ENCODE measurements at regions not wholly inside any gene's neighbourhood (a gene's known extent, or its start where the extent isn't known, plus 50 kb on each side); places are given as distances from the start of the nearest gene placed in this dataset.

GRCh38 chr13:70375718-70376117, 267.5 kb upstream of the KLHL1 start:
- no peak overlapping the region for H3K4me3 ChIP-seq (ENCODE audit: severe bottlenecking)
- TF ChIP-seq CTCF (IDR thresholded peaks at IDR 0.05; ENCODE audit: poor library complexity, severe bottlenecking) = no peak
- H3K27me3 ChIP-seq (ENCODE audit: insufficient read depth, poor library complexity, severe bottlenecking) = no peaks in the 10 kb centered on the region
- no peaks in the 10 kb centered on the region for H3K9me3 ChIP-seq (ENCODE audit: severe bottlenecking)
- DNase-seq (ENCODE audit: low spot score) = no peak
- H3K36me3 ChIP-seq (ENCODE audit: low read depth) = no peaks in the 10 kb centered on the region
- H3K4me1 ChIP-seq (ENCODE audit: insufficient read depth, poor library complexity, severe bottlenecking) = no peaks in the 10 kb centered on the region
- H3K27ac ChIP-seq (ENCODE audit: poor library complexity, severe bottlenecking) = no peak overlapping the region
- ATAC-seq (ENCODE audit: low read depth) = no peak

GRCh38 chr13:70370924-70371323, 262.7 kb upstream of the KLHL1 start:
- H3K9me3 ChIP-seq (ENCODE audit: severe bottlenecking) = no peaks in the 10 kb centered on the region
- DNase-seq (ENCODE audit: low spot score) (no peak), ATAC-seq (ENCODE audit: low read depth) (no peak)
- no peaks in the 10 kb centered on the region for H3K4me1 ChIP-seq (ENCODE audit: insufficient read depth, poor library complexity, severe bottlenecking)
- H3K27ac ChIP-seq (ENCODE audit: poor library complexity, severe bottlenecking) = no peak overlapping the region
- no peak overlapping the region for H3K4me3 ChIP-seq (ENCODE audit: severe bottlenecking)
- no peaks in the 10 kb centered on the region for H3K36me3 ChIP-seq (ENCODE audit: low read depth)
- H3K27me3 ChIP-seq (ENCODE audit: insufficient read depth, poor library complexity, severe bottlenecking) = no peaks in the 10 kb centered on the region
- TF ChIP-seq CTCF (IDR thresholded peaks at IDR 0.05; ENCODE audit: poor library complexity, severe bottlenecking) = no peak

GRCh38 chr13:70366720-70367119, 258.5 kb upstream of the KLHL1 start:
- TF ChIP-seq CTCF (IDR thresholded peaks at IDR 0.05; ENCODE audit: poor library complexity, severe bottlenecking) = no peak
- H3K9me3 ChIP-seq (ENCODE audit: severe bottlenecking) = no peaks in the 10 kb centered on the region

GRCh38 chr13:70363991-70364390, 255.7 kb upstream of the KLHL1 start:
- no peak for DNase-seq (ENCODE audit: low spot score)
- Histone ChIP-seq H3K36me3 (ENCODE audit: low read depth) (no peaks in the 10 kb centered on the region), H3K4me1 (ENCODE audit: insufficient read depth, poor library complexity, severe bottlenecking) (no peaks in the 10 kb centered on the region), H3K27ac (ENCODE audit: poor library complexity, severe bottlenecking) (no peak overlapping the region), H3K9me3 (ENCODE audit: severe bottlenecking) (no peaks in the 10 kb centered on the region), H3K4me3 (ENCODE audit: severe bottlenecking) (no peak overlapping the region), H3K27me3 (ENCODE audit: insufficient read depth, poor library complexity, severe bottlenecking) (no peaks in the 10 kb centered on the region)
- no peak for TF ChIP-seq CTCF (IDR thresholded peaks at IDR 0.05; ENCODE audit: poor library complexity, severe bottlenecking)
- no peak for ATAC-seq (ENCODE audit: low read depth)

More at GRCh38 chr13:70366720-70367119, 258.5 kb upstream of the KLHL1 start:
- DNase-seq (ENCODE audit: low spot score) = no peak
- no peak for ATAC-seq (ENCODE audit: low read depth)
- H3K27ac ChIP-seq (ENCODE audit: poor library complexity, severe bottlenecking) = no peak overlapping the region
- no peak overlapping the region for H3K4me3 ChIP-seq (ENCODE audit: severe bottlenecking)
- no peaks in the 10 kb centered on the region for H3K4me1 ChIP-seq (ENCODE audit: insufficient read depth, poor library complexity, severe bottlenecking)
- H3K27me3 ChIP-seq (ENCODE audit: insufficient read depth, poor library complexity, severe bottlenecking) = no peaks in the 10 kb centered on the region
- no peaks in the 10 kb centered on the region for H3K36me3 ChIP-seq (ENCODE audit: low read depth)

- no peaks in the 10 kb centered on the region for H3K4me1 ChIP-seq (ENCODE audit: insufficient read depth, poor library complexity, severe bottlenecking)
Observed at GRCh38 chr13:70362820-70363570, 254.7 kb upstream of the KLHL1 start.

More at GRCh38 chr13:70362820-70363570, 254.7 kb upstream of the KLHL1 start:
- Histone ChIP-seq H3K4me3 (ENCODE audit: severe bottlenecking) (no peak overlapping the region), H3K9me3 (ENCODE audit: severe bottlenecking) (no peaks in the 10 kb centered on the region), H3K36me3 (ENCODE audit: low read depth) (no peaks in the 10 kb centered on the region), H3K27me3 (ENCODE audit: insufficient read depth, poor library complexity, severe bottlenecking) (no peaks in the 10 kb centered on the region), H3K27ac (ENCODE audit: poor library complexity, severe bottlenecking) (no peak overlapping the region)
- TF ChIP-seq CTCF (IDR thresholded peaks at IDR 0.05; ENCODE audit: poor library complexity, severe bottlenecking) = no peak
- ATAC-seq (ENCODE audit: low read depth) = no peak
- DNase-seq (ENCODE audit: low spot score) = no peak
